ENCODE measurements at regions not wholly inside any gene's neighbourhood (a gene's known extent, or its start where the extent isn't known, plus 50 kb on each side); places are given as distances from the start of the nearest gene placed in this dataset.

GRCh38 chr3:104149154-104149553 lies 1217.6 kb upstream of the ALCAM start:
- no peak for TF ChIP-seq CTCF (IDR thresholded peaks at IDR 0.05)
- TF ChIP-seq POLR2AphosphoS5 (IDR thresholded peaks at IDR 0.05), result no peak
- no peak for TF ChIP-seq POLR2A (IDR thresholded peaks at IDR 0.05; ENCODE audit: low read depth)
